H1 (cell line): ENCODE measurements at regions not wholly inside any gene's neighbourhood (a gene's known extent, or its start where the extent isn't known, plus 50 kb on each side); places are given as distances from the start of the nearest gene placed in this dataset.

Experiments used
- CTCF ChIA-PET: fragments of 300-600 bp; sonication (Branson Sonifier 250); formaldehyde crosslinking; loops from one replicate; lab custom pipeline; 2021; ENCODE audit not compliant: partially characterized antibody; lab: Charles Lee
- POLR2A ChIA-PET: fragments of 300-600 bp; sonication (Branson Sonifier 250); formaldehyde crosslinking; loops from one replicate; lab custom pipeline; 2021; ENCODE audit warnings: inconsistent platforms; ENCODE audit not compliant: partially characterized antibody; lab: Charles Lee
- DNase-seq, 2 experiments: peaks; one replicate each; pipeline versions ENCODE4 v3.0.0 to v3.0.0-alpha.2; 2010 to 2022; ENCODE audit warnings: low spot score in 2 of 2, low read depth in 1 of 2, mixed read lengths in 1 of 2
- FAIRE-seq: peaks from 2 replicates; lab custom pipeline; 2011; peaks lifted over from hg19 to GRCh38; lab: Jason Lieb, UNC
- H2AFZ ChIP-seq: 2 replicates; pipeline ENCODE4 v1.8.1; 2012; ENCODE audit warnings: low read length, inconsistent platforms
- H2AK5ac ChIP-seq: 2 replicates; pipeline ENCODE4 v1.6.1; 2013; ENCODE audit warnings: low read depth, low read length
- H2BK120ac ChIP-seq: replicated peaks from 2 replicates; pipeline ENCODE3; 2013; ENCODE audit warnings: low read depth, low read length, inconsistent platforms
- H2BK12ac ChIP-seq: 2 replicates; pipeline ENCODE4 v1.6.1; 2013; ENCODE audit warnings: low read depth, low read length
- H2BK15ac ChIP-seq: 2 replicates; pipeline ENCODE4 v1.6.1; 2013; ENCODE audit warnings: low read length
- H2BK20ac ChIP-seq: 2 replicates; pipeline ENCODE4 v1.6.1; 2013; ENCODE audit warnings: low read length
- H2BK5ac ChIP-seq: 2 replicates; pipeline ENCODE4 v1.6.1; 2013; ENCODE audit warnings: low read depth, low read length
- H3K14ac ChIP-seq: 2 replicates; pipeline ENCODE4 v1.6.1; 2013; ENCODE audit warnings: inconsistent platforms; ENCODE audit not compliant: insufficient read length
- H3K18ac ChIP-seq: 2 replicates; pipeline ENCODE4 v1.6.1; 2013; ENCODE audit warnings: low read length; ENCODE audit errors: extremely low read depth
- H3K23ac ChIP-seq: 2 replicates; pipeline ENCODE4 v1.6.1; 2013; ENCODE audit warnings: inconsistent platforms; ENCODE audit not compliant: insufficient read length
- H3K23me2 ChIP-seq: 2 replicates; pipeline ENCODE4 v1.6.1; 2013; ENCODE audit warnings: low read depth, low read length
- H3K27ac ChIP-seq: 2 replicates; pipeline ENCODE4 v1.6.1; 2011; ENCODE audit warnings: low read depth, low read length, inconsistent platforms
- H3K27me3 ChIP-seq, 4 experiments: replicated peaks in 1 of 4; 1 replicate in 1 of 4; 2 replicates in 3 of 4; pipeline versions ENCODE4 v1.6.1 to v1.8.1; 2011 to 2013; ENCODE audit warnings: low read length in 3 of 4, mild to moderate bottlenecking in 3 of 4, inconsistent platforms in 2 of 4, mixed read lengths in 2 of 4, moderate library complexity in 1 of 4; ENCODE audit not compliant: control insufficient read depth in 3 of 4, insufficient read depth in 3 of 4; ENCODE audit errors: extremely low read depth in 1 of 4
- H3K36me3 ChIP-seq, 4 experiments: 2 replicates each; pipeline versions ENCODE4 v1.6.1 to v1.8.1; 2011 to 2013; ENCODE audit warnings: mild to moderate bottlenecking in 4 of 4, low read length in 3 of 4, moderate library complexity in 2 of 4, control low read depth in 1 of 4, inconsistent platforms in 1 of 4; ENCODE audit not compliant: insufficient read depth in 4 of 4, control insufficient read depth in 2 of 4
- H3K4ac ChIP-seq: replicated peaks from 2 replicates; pipeline ENCODE3; 2013; ENCODE audit warnings: low read length, low read depth, mixed read lengths, inconsistent platforms; ENCODE audit not compliant: insufficient read length
- H3K4me1 ChIP-seq, 4 experiments: replicated peaks in 1 of 4; 1 replicate in 1 of 4; 2 replicates in 3 of 4; pipeline versions ENCODE4 v1.6.1 to v1.8.1; 2011 to 2013; ENCODE audit warnings: low read length in 3 of 4, inconsistent platforms in 2 of 4, mixed read lengths in 1 of 4; ENCODE audit not compliant: insufficient read depth in 4 of 4, control insufficient read depth in 3 of 4
- H3K4me2 ChIP-seq, 2 experiments: 2 replicates each; pipeline versions ENCODE4 v1.6.1 to v1.8.1; 2011 to 2013; ENCODE audit warnings: low read depth in 2 of 2, low read length in 2 of 2, control low read depth in 1 of 2, inconsistent platforms in 1 of 2, mild to moderate bottlenecking in 1 of 2; ENCODE audit not compliant: insufficient read depth in 1 of 2
- H3K4me3 ChIP-seq, 4 experiments: fragments of 200-600, 300-600 bp in 1 of 4; sonication (generic), shearing (Covaris generic), sonication (Bioruptor Twin) in 1 of 4; 2 replicates each; pipeline versions ENCODE4 v1.5.1 to v1.8.1; 2011 to 2016; ENCODE audit warnings: low read length in 4 of 4, low read depth in 3 of 4, control low read depth in 2 of 4, inconsistent platforms in 2 of 4, mild to moderate bottlenecking in 2 of 4, mixed read lengths in 1 of 4, moderate library complexity in 1 of 4; ENCODE audit not compliant: insufficient read depth in 2 of 4; ENCODE audit errors: extremely low read depth in 1 of 4
- H3K56ac ChIP-seq: replicated peaks from 2 replicates; pipeline ENCODE3; 2013; ENCODE audit warnings: low read depth, mild to moderate bottlenecking, mixed read lengths, low read length, inconsistent platforms; ENCODE audit not compliant: insufficient read length
- H3K79me1 ChIP-seq: 2 replicates; pipeline ENCODE4 v1.6.1; 2013; ENCODE audit warnings: low read depth, low read length, control low read depth
- H3K79me2 ChIP-seq, 2 experiments: 2 replicates each; pipeline versions ENCODE4 v1.6.1 to v1.8.1; 2012 to 2013; ENCODE audit warnings: low read length in 2 of 2, mild to moderate bottlenecking in 2 of 2, inconsistent platforms in 1 of 2; ENCODE audit not compliant: insufficient read depth in 2 of 2, control insufficient read depth in 1 of 2
- H3K9ac ChIP-seq, 4 experiments: replicated peaks in 1 of 4; 1 replicate in 1 of 4; 2 replicates in 3 of 4; pipeline versions ENCODE4 v1.6.1 to v1.8.1; 2011 to 2013; ENCODE audit warnings: low read depth in 3 of 4, low read length in 3 of 4, control low read depth in 2 of 4, mild to moderate bottlenecking in 2 of 4, moderate library complexity in 2 of 4, inconsistent platforms in 1 of 4; ENCODE audit errors: extremely low read depth in 1 of 4
- H3K9me3 ChIP-seq, 2 experiments: 2 replicates each; pipeline versions ENCODE4 v1.6.1 to v1.8.1; 2012 to 2013; ENCODE audit warnings: mild to moderate bottlenecking in 2 of 2, moderate library complexity in 2 of 2, control low read depth in 1 of 2, inconsistent platforms in 1 of 2, low read depth in 1 of 2, low read length in 1 of 2, mixed read lengths in 1 of 2; ENCODE audit not compliant: insufficient read depth in 2 of 2
- H4K20me1 ChIP-seq, 2 experiments: replicated peaks in 1 of 2; 2 replicates each; pipeline versions ENCODE3 to v1.8.1; 2011 to 2013; ENCODE audit warnings: inconsistent platforms in 2 of 2, low read length in 2 of 2, mild to moderate bottlenecking in 1 of 2; ENCODE audit not compliant: insufficient read depth in 2 of 2, control insufficient read depth in 1 of 2
- H4K5ac ChIP-seq: 2 replicates; pipeline ENCODE4 v1.6.1; 2013; ENCODE audit warnings: low read length, low read depth, mixed read lengths, inconsistent platforms; ENCODE audit not compliant: insufficient read length
- H4K8ac ChIP-seq: 2 replicates; pipeline ENCODE4 v1.8.0; 2013; ENCODE audit warnings: mild to moderate bottlenecking, moderate library complexity, low read length, inconsistent platforms; ENCODE audit not compliant: insufficient read depth; ENCODE audit errors: extremely low read depth
- H4K91ac ChIP-seq: replicated peaks from 2 replicates; pipeline ENCODE3; 2013; ENCODE audit warnings: low read length, mixed read lengths, inconsistent platforms; ENCODE audit not compliant: insufficient read length
- BCL11A ChIP-seq, 2 experiments: IDR thresholded peaks; one replicate each; pipeline ENCODE4 v1.6.1; 2011; ENCODE audit warnings: low read depth in 2 of 2, low read length in 2 of 2, mild to moderate bottlenecking in 2 of 2
- JUN ChIP-seq: IDR thresholded peaks from 2 replicates; pipeline ENCODE4 v1.6.1; 2011; ENCODE audit warnings: low read depth, mild to moderate bottlenecking, improper control_type of control experiment, low read length
- TCF12 ChIP-seq: IDR thresholded peaks from 2 replicates; pipeline ENCODE4 v1.6.1; 2011; ENCODE audit warnings: low read depth, mild to moderate bottlenecking, low read length
- USF2 ChIP-seq: IDR thresholded peaks from 2 replicates; pipeline ENCODE4 v1.6.1; 2011; ENCODE audit warnings: low read length, improper control_type of control experiment
- WGBS, 2 experiments: shearing (Covaris generic) in 1 of 2; methylation state at CpG; one replicate each; pipeline versions ENCODE4 v1.1.6 to v1.1.7; 2013 to 2015; ENCODE audit warnings: low lambda C conversion rate in 2 of 2, mixed read lengths in 2 of 2, inconsistent platforms in 1 of 2, low coverage in 1 of 2, missing lambda C conversion rate in 1 of 2; ENCODE audit not compliant: insufficient replicate concordance in 2 of 2, insufficient coverage in 1 of 2, insufficient read length in 1 of 2; ENCODE audit errors: extremely low coverage in 1 of 2, missing lambda C conversion rate in 1 of 2; 5-methylcytosine and 5-hydroxymethylcytosine counted together

- no peaks in the 10 kb centered on the region for H3K79me1 ChIP-seq
- H3K4me2 ChIP-seq: no peak overlapping the region
- DNase-seq: no peak
- H2BK20ac ChIP-seq: no peak overlapping the region
- H3K4ac ChIP-seq: no peak overlapping the region
- H3K4me3 ChIP-seq: no peak overlapping the region
- no peaks in the 10 kb centered on the region for H3K23me2 ChIP-seq
- no peak for TF ChIP-seq TCF12
- no peak for TF ChIP-seq USF2
- no peak for TF ChIP-seq JUN
- TF ChIP-seq BCL11A (IDR thresholded peaks at IDR 0.05; ENCODE audit: low read depth in 2 of 2, low read length in 2 of 2): no peak
- TF ChIP-seq, all 59 proteins: peak for 0
- 61% methylated on average over 2 of the region's 4 CpGs; no CpG with 5 or more reads in 1 of the 2 experiments for WGBS, 2 experiments
- Histone ChIP-seq H2BK120ac (no peak overlapping the region), H3K27ac (no peak overlapping the region), H3K9ac (no peak overlapping the region), H2AFZ (no peak overlapping the region), H3K9me3 (peaks cover 35 to 72% of the 10 kb centered on the region in 2 experiments), H2BK5ac (no peak overlapping the region), H4K5ac (no peak overlapping the region), H3K27me3 (no peaks in the 10 kb centered on the region), H4K20me1 (no peaks in the 10 kb centered on the region), H3K23ac (no peak overlapping the region), H3K18ac (no peak overlapping the region), H2BK12ac (no peak overlapping the region), H4K8ac (no peak overlapping the region), H3K4me1 (no peaks in the 10 kb centered on the region), H2BK15ac (no peak overlapping the region), H4K91ac (no peak overlapping the region), H3K36me3 (peaks cover 0 to 2% (median 0%) of the 10 kb centered on the region in 4 experiments; a peak in 1 of 8 replicates), H3K79me2 (no peaks in the 10 kb centered on the region), H2AK5ac (no peak overlapping the region), H3K56ac (no peak overlapping the region), H3K14ac (no peak overlapping the region)
- ChIA-PET POLR2A (no interaction called here), CTCF (no interaction called here)
- no peak for FAIRE-seq
Observed at GRCh38 chr7:57642730-57643129, 192.8 kb downstream of the ZNF716 start.
